ENCODE measurements at regions not wholly inside any gene's neighbourhood (a gene's known extent, or its start where the extent isn't known, plus 50 kb on each side); places are given as distances from the start of the nearest gene placed in this dataset.

GRCh38 chr1:157201767-157202166 lies 63.6 kb upstream of the ETV3 start:
- TF ChIP-seq CTCF (IDR thresholded peaks at IDR 0.05 in 2 of 3, conservative IDR thresholded peaks at IDR 0.05 in 1 of 3; ENCODE audit: borderline replicate concordance in 1 of 3, insufficient read depth in 1 of 3, low read depth in 2 of 3, low read length in 2 of 3) (no peak), MAX (IDR thresholded peaks at IDR 0.05) (no peak), EZH2 (IDR thresholded peaks at IDR 0.05) (no peak), TCF7L2 (IDR thresholded peaks at IDR 0.05; ENCODE audit: borderline replicate concordance, extremely low read depth, insufficient read depth, insufficient read length) (no peak), POLR2A (IDR thresholded peaks at IDR 0.05; ENCODE audit: borderline replicate concordance, extremely low read depth, insufficient read depth, insufficient read length) (no peak), EGR1 (IDR thresholded peaks at IDR 0.05; ENCODE audit: low read depth) (no peak)
